AG10803 (cell line): ENCODE measurements at regions not wholly inside any gene's neighbourhood (a gene's known extent, or its start where the extent isn't known, plus 50 kb on each side); places are given as distances from the start of the nearest gene placed in this dataset.

Experiments used
- DNase-seq: peaks from one replicate; pipeline ENCODE4 v3.0.0; 2010; ENCODE audit warnings: low read depth
- H3K4me3 ChIP-seq: 2 replicates; pipeline ENCODE4 v1.5.1; 2011; ENCODE audit warnings: mild to moderate bottlenecking, low read length, control low read depth
- CTCF ChIP-seq: conservative IDR thresholded peaks from 2 replicates; pipeline ENCODE4 v1.5.1; 2011; ENCODE audit warnings: mild to moderate bottlenecking, low read length, control low read depth, inconsistent platforms

GRCh38 chrX:138298268-138298667 lies 413.2 kb downstream of the FGF13 start:
- no peak for DNase-seq
- H3K4me3 ChIP-seq: no peak overlapping the region
- TF ChIP-seq CTCF: no peak

- no peak overlapping the region for H3K4me3 ChIP-seq
- no peak for TF ChIP-seq CTCF
- no peak for DNase-seq
Measured at GRCh38 chrX:138345801-138346200, 365.7 kb downstream of the FGF13 start.

DNA sequence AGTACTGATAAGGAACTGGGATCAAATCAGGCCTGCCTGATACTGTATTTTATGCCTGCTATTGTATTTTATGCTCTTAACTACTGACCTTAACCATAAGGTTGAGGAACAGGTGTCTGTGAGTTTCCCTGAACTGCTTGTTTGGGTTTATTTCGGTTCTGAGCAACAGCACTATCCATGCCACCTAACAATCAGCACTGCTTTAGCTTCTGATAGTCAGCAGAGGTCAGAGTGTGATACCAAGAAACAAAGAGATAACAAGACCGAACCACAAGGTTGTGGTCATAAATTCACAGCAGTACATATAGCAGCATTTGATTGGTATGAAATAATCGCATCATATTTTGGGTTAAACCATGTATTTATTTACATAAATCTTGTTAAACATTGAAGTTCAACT lies 362.2 kb downstream of the FGF13 start:
- no peak for DNase-seq
- TF ChIP-seq CTCF: no peak
- no peak overlapping the region for H3K4me3 ChIP-seq

DNA sequence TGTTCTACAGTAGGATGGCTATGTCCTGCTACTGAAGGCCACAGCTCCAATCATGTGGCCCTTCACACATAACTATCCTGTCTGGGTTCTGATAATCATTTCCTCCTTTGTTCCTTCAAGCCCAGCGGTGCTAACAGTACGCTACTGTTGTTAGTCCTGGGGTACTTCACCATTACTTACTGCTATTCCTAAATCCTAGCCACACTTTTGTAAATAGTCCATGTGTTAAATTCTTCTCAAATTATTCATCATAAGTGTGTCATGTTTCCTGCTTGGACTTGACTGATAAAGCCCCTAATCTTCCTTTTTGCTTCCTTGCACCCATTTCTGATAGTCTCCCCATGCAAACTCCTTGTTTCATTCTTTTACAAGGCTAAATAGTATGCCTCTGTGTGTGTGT lies 332.6 kb downstream of the FGF13 start:
- DNase-seq: no peak
- no peak for TF ChIP-seq CTCF
- H3K4me3 ChIP-seq: no peak overlapping the region

DNA sequence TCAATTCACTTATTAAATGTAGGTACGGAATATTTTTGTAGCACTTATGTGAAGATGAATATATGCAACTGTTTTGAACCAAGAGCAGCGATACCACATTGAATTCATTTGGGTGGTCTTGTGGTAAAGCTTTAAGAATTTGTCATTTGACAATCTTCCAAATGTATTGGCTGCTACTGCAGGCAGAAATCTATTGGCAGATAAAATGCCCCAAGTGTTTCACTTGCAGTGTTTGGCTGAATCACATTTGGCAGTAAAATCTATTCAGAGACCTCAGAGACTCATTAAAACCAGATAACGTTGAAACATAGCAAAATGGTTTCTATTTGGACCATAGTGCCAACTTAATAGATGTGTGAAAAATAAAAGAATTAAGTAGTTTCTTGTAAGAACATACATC lies 303.4 kb downstream of the FGF13 start:
- TF ChIP-seq CTCF: no peak
- DNase-seq: no peak
- H3K4me3 ChIP-seq: no peak overlapping the region

DNA sequence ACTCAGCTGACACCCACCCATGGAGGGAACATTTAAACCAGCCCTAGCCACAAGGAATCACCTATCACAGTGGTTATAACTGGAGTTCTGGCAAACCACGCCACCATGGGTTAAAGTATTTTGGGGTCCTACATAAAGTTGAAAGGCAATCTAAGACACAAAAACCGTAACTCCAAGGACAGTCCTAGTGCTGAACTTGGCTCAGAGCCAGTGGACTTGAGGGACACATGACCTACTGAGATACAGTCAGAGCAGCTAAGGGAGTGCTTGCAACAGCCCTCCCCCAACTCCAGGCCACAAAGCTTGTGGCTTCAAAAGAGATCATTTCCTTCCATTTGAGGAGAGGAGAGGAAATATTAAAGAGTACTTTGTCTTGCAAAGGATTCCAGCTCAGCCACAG lies 300.5 kb downstream of the FGF13 start:
- DNase-seq: no peak
- no peak for TF ChIP-seq CTCF
- H3K4me3 ChIP-seq: no peak overlapping the region
